ENCODE measurements at regions not wholly inside any gene's neighbourhood (a gene's known extent, or its start where the extent isn't known, plus 50 kb on each side); places are given as distances from the start of the nearest gene placed in this dataset.

GRCh38 chr2:133748007-133748700, 179.9 kb upstream of the NCKAP5 start:
- no peaks in the 10 kb centered on the region for H3K9me3 Mint-ChIP-seq (ENCODE audit: low read depth, unreplicated experiment)
- H3K27ac Mint-ChIP-seq (ENCODE audit: unreplicated experiment) = no peak overlapping the region
- no peaks in the 10 kb centered on the region for H3K36me3 Mint-ChIP-seq (ENCODE audit: insufficient read depth, unreplicated experiment)
- H3K4me1 Mint-ChIP-seq (ENCODE audit: low read depth, unreplicated experiment) = no peaks in the 10 kb centered on the region
- CTCF ChIA-PET = no interaction called here
- intact Hi-C loops (cut with micrococcal nuclease; ENCODE audit: unreplicated experiment) = no loop called here
- no peak overlapping the region for H3K4me3 Mint-ChIP-seq (ENCODE audit: low read depth, unreplicated experiment)
- TF ChIP-seq CTCF (IDR thresholded peaks at IDR 0.05; ENCODE audit: unreplicated experiment) = no peak
- no peaks in the 10 kb centered on the region for H3K27me3 Mint-ChIP-seq (ENCODE audit: unreplicated experiment)
- no peak for DNase-seq
- BruUV-seq (replicated peaks) = no TSS peak

GRCh38 chr2:133753665-133754064, 185.4 kb upstream of the NCKAP5 start:
- TF ChIP-seq CTCF (IDR thresholded peaks at IDR 0.05; ENCODE audit: unreplicated experiment) = no peak
- H3K4me1 Mint-ChIP-seq (ENCODE audit: low read depth, unreplicated experiment) = no peaks in the 10 kb centered on the region
- H3K9me3 Mint-ChIP-seq (ENCODE audit: low read depth, unreplicated experiment) = no peaks in the 10 kb centered on the region
- no peaks in the 10 kb centered on the region for H3K27me3 Mint-ChIP-seq (ENCODE audit: unreplicated experiment)
- no peak overlapping the region for H3K4me3 Mint-ChIP-seq (ENCODE audit: low read depth, unreplicated experiment)
- no peak overlapping the region for H3K27ac Mint-ChIP-seq (ENCODE audit: unreplicated experiment)
- no peak for DNase-seq
- H3K36me3 Mint-ChIP-seq (ENCODE audit: insufficient read depth, unreplicated experiment) = no peaks in the 10 kb centered on the region
- no TSS peak for BruUV-seq (replicated peaks)
- CTCF ChIA-PET = no interaction called here
- intact Hi-C loops (cut with micrococcal nuclease; ENCODE audit: unreplicated experiment) = no loop called here

- H3K27ac Mint-ChIP-seq (ENCODE audit: unreplicated experiment) = no peak overlapping the region
- DNase-seq = no peak
- no peaks in the 10 kb centered on the region for H3K36me3 Mint-ChIP-seq (ENCODE audit: insufficient read depth, unreplicated experiment)
- H3K9me3 Mint-ChIP-seq (ENCODE audit: low read depth, unreplicated experiment) = peaks cover 3% of the 10 kb centered on the region
- CTCF ChIA-PET = interaction anchor here (0.6 to 0.7 kb wide), 2 partner anchors 13 to 131 kb away, joined by 3 to 4 read pairs; no protein-coding TSS in a partner anchor
- no peaks in the 10 kb centered on the region for H3K4me1 Mint-ChIP-seq (ENCODE audit: low read depth, unreplicated experiment)
- no peaks in the 10 kb centered on the region for H3K27me3 Mint-ChIP-seq (ENCODE audit: unreplicated experiment)
- BruUV-seq (replicated peaks) = no TSS peak
- intact Hi-C loops (cut with micrococcal nuclease; ENCODE audit: unreplicated experiment) = no loop called here
- H3K4me3 Mint-ChIP-seq (ENCODE audit: low read depth, unreplicated experiment) = no peak overlapping the region
- TF ChIP-seq CTCF (IDR thresholded peaks at IDR 0.05; ENCODE audit: unreplicated experiment) = no peak
Measured at GRCh38 chr2:133755480-133756300, 187.4 kb upstream of the NCKAP5 start.

- no peaks in the 10 kb centered on the region for H3K4me1 Mint-ChIP-seq (ENCODE audit: low read depth, unreplicated experiment)
- no peaks in the 10 kb centered on the region for H3K27me3 Mint-ChIP-seq (ENCODE audit: unreplicated experiment)
- DNase-seq = no peak
- no peak overlapping the region for H3K27ac Mint-ChIP-seq (ENCODE audit: unreplicated experiment)
- TF ChIP-seq CTCF (IDR thresholded peaks at IDR 0.05; ENCODE audit: unreplicated experiment) = no peak
- no peak overlapping the region for H3K4me3 Mint-ChIP-seq (ENCODE audit: low read depth, unreplicated experiment)
- intact Hi-C loops (cut with micrococcal nuclease; ENCODE audit: unreplicated experiment) = no loop called here
- H3K9me3 Mint-ChIP-seq (ENCODE audit: low read depth, unreplicated experiment) = peaks cover 3% of the 10 kb centered on the region
- H3K36me3 Mint-ChIP-seq (ENCODE audit: insufficient read depth, unreplicated experiment) = no peaks in the 10 kb centered on the region
- no TSS peak for BruUV-seq (replicated peaks)
- CTCF ChIA-PET = interaction anchor here (0.5 kb wide), 1 partner anchor 73 kb away, joined by 3 read pairs; no protein-coding TSS in a partner anchor
Measured at GRCh38 chr2:133756833-133757232, 188.6 kb upstream of the NCKAP5 start.

All from Calu3 (cell line).